T47D (cell line): ENCODE measurements at regions not wholly inside any gene's neighbourhood (a gene's known extent, or its start where the extent isn't known, plus 50 kb on each side); places are given as distances from the start of the nearest gene placed in this dataset.
A peak's percentile ranks its signal among the peaks of the same experiment; 100 is the strongest.
"Not testable (repeated sequence)": the region's sequence is repeated elsewhere in the genome, so short reads cannot be mapped to it uniquely, and the experiment has no call there.

Experiments
- DNase-seq, 2 experiments: peaks; one replicate each; pipeline versions ENCODE4 v3.0.0 to v3.0.0-alpha.2; 2011 to 2012; ENCODE audit warnings: low read depth in 1 of 2, low spot score in 1 of 2
- JUND ChIP-seq: IDR thresholded peaks from 2 replicates; pipeline ENCODE4 v1.6.1; 2012; ENCODE audit warnings: low read depth
- in situ Hi-C: cut with HindIII; loops from 2 replicates; pipeline ENCODE4 v1.10.0; 2016; ENCODE audit warnings: low sequenced_read_pairs, low pct_unique_long_range_greater_than_20kb

DNA sequence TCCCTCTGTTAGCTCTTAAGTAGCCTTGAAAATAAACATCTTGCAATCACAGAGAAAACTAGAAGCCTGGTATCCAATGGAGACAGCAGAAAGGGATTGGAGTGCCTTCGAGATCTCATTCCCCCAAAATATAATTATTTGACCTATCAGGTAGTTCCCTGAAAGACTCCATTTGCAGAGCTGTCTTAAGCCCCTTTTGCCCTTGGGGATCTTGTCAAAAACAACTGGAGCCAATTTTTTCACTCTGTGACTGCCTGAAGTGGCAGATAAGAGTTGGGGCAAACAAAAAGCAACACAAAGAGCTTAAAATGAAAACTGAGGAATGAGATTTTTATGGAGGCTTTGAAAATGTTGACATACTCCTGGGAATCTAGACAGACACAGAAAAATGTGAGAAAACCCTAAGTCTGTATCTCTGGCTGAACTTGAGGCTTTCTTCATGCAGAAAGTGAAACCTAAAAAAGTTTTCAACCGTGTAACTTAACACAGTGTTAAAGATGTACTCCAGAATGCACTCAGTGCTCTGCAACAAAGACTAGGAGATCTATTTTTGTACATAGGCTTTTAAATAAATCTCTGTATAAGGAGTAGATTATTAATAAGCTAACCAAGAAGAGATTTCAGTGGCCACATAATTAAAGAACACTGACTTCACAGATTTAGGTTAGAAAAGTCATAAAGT is 971.1 kb upstream of the MAN1A1 start:
- in situ Hi-C loops = no loop called here
- TF ChIP-seq JUND = no peak
- DNase-seq = no peak

DNA sequence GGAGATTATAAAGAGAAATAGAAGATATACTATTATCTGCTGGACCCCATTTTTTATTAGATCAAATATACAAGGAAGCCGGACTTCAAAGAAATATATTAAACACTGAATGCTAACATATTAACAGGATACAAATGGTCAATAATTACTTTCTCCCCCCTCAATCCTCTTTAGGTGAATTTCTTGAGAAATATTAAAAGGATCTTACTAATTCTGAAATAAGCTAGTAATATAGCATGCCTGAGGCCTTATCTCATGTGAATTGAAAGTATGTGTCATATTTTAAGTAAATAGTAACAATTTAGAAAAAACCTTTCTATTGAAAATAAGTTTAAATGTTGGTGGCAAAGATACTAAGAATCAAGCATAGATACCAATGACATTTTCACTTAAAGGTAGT is 954.7 kb upstream of the MAN1A1 start:
- TF ChIP-seq JUND = no peak
- in situ Hi-C loops = no loop called here
- DNase-seq = no peak

- TF ChIP-seq JUND = no peak
- in situ Hi-C loops = no loop called here
- no peak for DNase-seq
These were observed 954.0 kb upstream of the MAN1A1 start for GRCh38 chr6:120303527-120303926.

- no peak for DNase-seq
- no peak for TF ChIP-seq JUND
- in situ Hi-C loops = no loop called here
These were observed 952.5 kb upstream of the MAN1A1 start for GRCh38 chr6:120302041-120302440.

DNA sequence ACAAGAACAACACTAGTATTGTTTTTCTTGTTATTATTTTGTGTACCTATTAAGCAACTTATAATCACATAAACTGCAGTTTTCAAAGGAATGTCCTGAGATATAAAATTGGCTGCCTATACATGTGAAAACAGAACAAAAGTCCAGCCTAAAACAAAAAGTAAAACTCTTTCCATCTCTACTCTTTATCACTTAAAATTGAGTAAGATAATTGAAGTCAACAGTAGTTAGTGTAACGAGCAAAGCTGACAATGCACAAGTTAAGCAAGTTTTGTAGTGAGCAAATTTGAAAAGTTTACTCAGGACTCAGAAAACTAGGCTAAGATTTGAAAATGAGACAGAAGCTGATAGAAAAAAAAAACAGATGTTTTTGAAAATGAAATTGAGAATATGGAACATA is 941.4 kb upstream of the MAN1A1 start:
- TF ChIP-seq JUND = no peak
- DNase-seq = no peak
- in situ Hi-C loops = no loop called here

- TF ChIP-seq JUND = no peak
- DNase-seq = no peak
- in situ Hi-C loops = no loop called here
These were observed 932.4 kb upstream of the MAN1A1 start for GRCh38 chr6:120282005-120282404.

GRCh38 chr6:120279466-120280167 is 930.1 kb upstream of the MAN1A1 start:
- in situ Hi-C loops = no loop called here
- no peak for TF ChIP-seq JUND
- DNase-seq = no peak

- TF ChIP-seq JUND = no peak
- no peak for DNase-seq
These were observed 929.3 kb upstream of the MAN1A1 start for GRCh38 chr6:120278689-120279396.

GRCh38 chr6:120274547-120274946 is 925.0 kb upstream of the MAN1A1 start:
- no peak for TF ChIP-seq JUND
- in situ Hi-C loops = no loop called here
- DNase-seq = peak in 1 of 2 experiments; percentile 3

More at GRCh38 chr6:120278689-120279396, 929.3 kb upstream of the MAN1A1 start:
- in situ Hi-C loops = no loop called here

- in situ Hi-C loops = no loop called here
- no peak for TF ChIP-seq JUND
- DNase-seq = no peak
These were observed 923.9 kb upstream of the MAN1A1 start for GRCh38 chr6:120273411-120273810.

GRCh38 chr6:120272038-120272437 is 922.5 kb upstream of the MAN1A1 start:
- in situ Hi-C loops = no loop called here
- no peak for DNase-seq
- no peak for TF ChIP-seq JUND

- DNase-seq, in situ Hi-C loops: not testable (repeated sequence)
These were observed 918.7 kb upstream of the MAN1A1 start for GRCh38 chr6:120268256-120268655.

- no peak for TF ChIP-seq JUND
- in situ Hi-C loops = no loop called here
- DNase-seq = no peak
These were observed 912.8 kb upstream of the MAN1A1 start for GRCh38 chr6:120262354-120262753.
